Aorta (tissue), 5 donors: ENCODE measurements at regions not wholly inside any gene's neighbourhood (a gene's known extent, or its start where the extent isn't known, plus 50 kb on each side); places are given as distances from the start of the nearest gene placed in this dataset.

Experiments
- ATAC-seq: fragments of 200-7000 bp; cut with Tn5 transposase; one replicate; pipeline ENCODE4 v1.9.1; 2022; ENCODE audit warnings: moderate library complexity; ENCODE audit not compliant: low FRiP score
- DNase-seq, 2 donors: peaks; one replicate each; pipeline ENCODE4 v3.0.0-alpha.2; 2020
- H3K27ac ChIP-seq, 2 donors: one replicate each; pipeline ENCODE4 v1.5.1; 2013; ENCODE audit warnings: low read length in 2 of 2, mild to moderate bottlenecking in 2 of 2, moderate library complexity in 2 of 2, control low read depth in 1 of 2, inconsistent platforms in 1 of 2, low read depth in 1 of 2
- H3K27me3 ChIP-seq, 2 donors: one replicate each; pipeline ENCODE4 v1.6.1; 2013; ENCODE audit warnings: control low read depth in 1 of 2, low read length in 1 of 2, mild to moderate bottlenecking in 1 of 2, moderate library complexity in 1 of 2; ENCODE audit not compliant: insufficient read depth in 2 of 2, control insufficient read depth in 1 of 2
- H3K36me3 ChIP-seq, 2 donors: one replicate each; pipeline ENCODE4 v1.6.1; 2013; ENCODE audit warnings: control low read depth in 1 of 2, low read length in 1 of 2, mild to moderate bottlenecking in 1 of 2; ENCODE audit not compliant: insufficient read depth in 2 of 2, control insufficient read depth in 1 of 2
- H3K4me1 ChIP-seq, 2 donors: one replicate each; pipeline ENCODE4 v1.6.1; 2013; ENCODE audit warnings: low read length in 2 of 2, control low read depth in 1 of 2, mild to moderate bottlenecking in 1 of 2, moderate library complexity in 1 of 2; ENCODE audit not compliant: insufficient read depth in 2 of 2, control insufficient read depth in 1 of 2
- H3K4me3 ChIP-seq, 2 donors: one replicate each; pipeline ENCODE4 v1.5.1; 2013; ENCODE audit warnings: low read length in 2 of 2, control low read depth in 1 of 2, mild to moderate bottlenecking in 1 of 2
- H3K9me3 ChIP-seq: one replicate; pipeline ENCODE4 v1.6.1; 2013; ENCODE audit warnings: mild to moderate bottlenecking, low read length; ENCODE audit not compliant: control insufficient read depth
- WGBS, 2 donors: extraction: QIAGEN DNeasy Blood & Tissue Kit; methylation state at CpG; one replicate each; pipeline ENCODE4 v1.1.7; 2013; 5-methylcytosine and 5-hydroxymethylcytosine counted together
- intact Hi-C, 2 donors: fragments of 100-400 bp; cut with DNase I; formaldehyde crosslinking; loops; one replicate each; pipeline versions ENCODE4 v1.14.2 to v1.15.0; 2022
- donor health status: healthy with polysubstance abuse.
- donor health status: Bipolar disorder and iron deficiency.
- donor health status: DM: no; HTN: no; CAD: no.
- donor health status: DM: no; HTN: no; CAD: no.
- donor health status: DM: yes; HTN: yes; CAD: no.

GRCh38 chr17:74010903-74011302 lies 192.6 kb upstream of the RPL38 start:
- no peaks in the 10 kb centered on the region for H3K4me1 ChIP-seq
- 79 to 84% methylated on average over 10 of the region's 10 CpGs for WGBS, 2 donors
- H3K9me3 ChIP-seq: peaks cover 5% of the 10 kb centered on the region
- intact Hi-C loops: no loop called here
- H3K27ac ChIP-seq: no peak overlapping the region
- H3K36me3 ChIP-seq: no peaks in the 10 kb centered on the region
- H3K4me3 ChIP-seq: no peak overlapping the region
- DNase-seq: no peak
- H3K27me3 ChIP-seq: no peaks in the 10 kb centered on the region
- no peak for ATAC-seq

GRCh38 chr17:74011966-74012365 lies 191.5 kb upstream of the RPL38 start:
- no peaks in the 10 kb centered on the region for H3K27me3 ChIP-seq
- no peaks in the 10 kb centered on the region for H3K36me3 ChIP-seq
- H3K27ac ChIP-seq: no peak overlapping the region
- no peaks in the 10 kb centered on the region for H3K4me1 ChIP-seq
- 33 to 39% methylated on average over 7 of the region's 7 CpGs for WGBS, 2 donors
- no peak for DNase-seq
- intact Hi-C loops: no loop called here
- no peak for ATAC-seq
- peaks cover 5% of the 10 kb centered on the region for H3K9me3 ChIP-seq
- H3K4me3 ChIP-seq: no peak overlapping the region

- 38 to 42% methylated on average over 6 of the region's 6 CpGs for WGBS, 2 donors
- ATAC-seq (no peak), DNase-seq (no peak)
- peaks cover 5% of the 10 kb centered on the region for H3K9me3 ChIP-seq
- H3K4me1 ChIP-seq: no peaks in the 10 kb centered on the region
- no peak overlapping the region for H3K4me3 ChIP-seq
- no peaks in the 10 kb centered on the region for H3K36me3 ChIP-seq
- H3K27ac ChIP-seq: no peak overlapping the region
- intact Hi-C loops: no loop called here
- H3K27me3 ChIP-seq: no peaks in the 10 kb centered on the region
Observed at GRCh38 chr17:74012465-74012864, 191.0 kb upstream of the RPL38 start.

GRCh38 chr17:74015316-74015715 lies 188.2 kb upstream of the RPL38 start:
- intact Hi-C loops: no loop called here

GRCh38 chr17:74015990-74016389 lies 187.5 kb upstream of the RPL38 start:
- Histone ChIP-seq H3K9me3 (peaks cover 5% of the 10 kb centered on the region), H3K4me3 (no peak overlapping the region), H3K27ac (no peak overlapping the region), H3K4me1 (no peaks in the 10 kb centered on the region), H3K36me3 (no peaks in the 10 kb centered on the region), H3K27me3 (no peaks in the 10 kb centered on the region)
- DNase-seq: no peak
- ATAC-seq: no peak
- intact Hi-C loops: no loop called here
- WGBS, 2 donors: 79 to 80% methylated on average over 12 of the region's 12 CpGs

More at GRCh38 chr17:74015316-74015715, 188.2 kb upstream of the RPL38 start:
- peaks cover 5% of the 10 kb centered on the region for H3K9me3 ChIP-seq
- no peak overlapping the region for H3K27ac ChIP-seq
- DNase-seq (no peak), ATAC-seq (no peak)
- no peaks in the 10 kb centered on the region for H3K36me3 ChIP-seq
- H3K4me3 ChIP-seq: no peak overlapping the region
- H3K4me1 ChIP-seq: no peaks in the 10 kb centered on the region
- no peaks in the 10 kb centered on the region for H3K27me3 ChIP-seq
- WGBS, 2 donors: 85 to 86% methylated on average over 5 of the region's 5 CpGs

GRCh38 chr17:74016461-74016860 lies 187.0 kb upstream of the RPL38 start:
- Histone ChIP-seq H3K27ac (no peak overlapping the region), H3K27me3 (no peaks in the 10 kb centered on the region), H3K9me3 (peaks cover 5% of the 10 kb centered on the region), H3K36me3 (no peaks in the 10 kb centered on the region), H3K4me3 (no peak overlapping the region), H3K4me1 (no peaks in the 10 kb centered on the region)
- DNase-seq (no peak), ATAC-seq (no peak)
- 69 to 71% methylated on average over 6 to 8 of the region's 8 CpGs for WGBS, 2 donors
- intact Hi-C loops: no loop called here

- Histone ChIP-seq H3K27ac (no peak overlapping the region), H3K4me1 (no peaks in the 10 kb centered on the region), H3K9me3 (peaks cover 5% of the 10 kb centered on the region), H3K36me3 (no peaks in the 10 kb centered on the region), H3K4me3 (no peak overlapping the region), H3K27me3 (no peaks in the 10 kb centered on the region)
- ATAC-seq (no peak), DNase-seq (no peak)
- 68 to 81% methylated on average over 8 of the region's 8 CpGs for WGBS, 2 donors
- intact Hi-C loops: no loop called here
Observed at GRCh38 chr17:74017466-74017865, 186.0 kb upstream of the RPL38 start.

GRCh38 chr17:74018115-74018514 lies 185.4 kb upstream of the RPL38 start:
- no peak for ATAC-seq
- Histone ChIP-seq H3K36me3 (no peaks in the 10 kb centered on the region), H3K4me1 (no peaks in the 10 kb centered on the region), H3K4me3 (no peak overlapping the region), H3K27ac (no peak overlapping the region), H3K27me3 (no peaks in the 10 kb centered on the region), H3K9me3 (peaks cover 5% of the 10 kb centered on the region)
- intact Hi-C loops: no loop called here
- no peak for DNase-seq
- 73 to 74% methylated on average over 4 of the region's 4 CpGs for WGBS, 2 donors

GRCh38 chr17:74019271-74019670 lies 184.2 kb upstream of the RPL38 start:
- Histone ChIP-seq H3K9me3 (peaks cover 5% of the 10 kb centered on the region), H3K27me3 (no peaks in the 10 kb centered on the region), H3K4me3 (no peak overlapping the region), H3K36me3 (no peaks in the 10 kb centered on the region), H3K4me1 (no peaks in the 10 kb centered on the region), H3K27ac (no peak overlapping the region)
- WGBS, 2 donors: 73 to 81% methylated on average over 6 of the region's 6 CpGs
- intact Hi-C loops: no loop called here
- DNase-seq: no peak
- no peak for ATAC-seq
